K562 (cell line): ENCODE measurements at regions not wholly inside any gene's neighbourhood (a gene's known extent, or its start where the extent isn't known, plus 50 kb on each side); places are given as distances from the start of the nearest gene placed in this dataset.

Experiments
- ATAC-seq: fragments of 200-7000 bp; cut with Tn5 transposase; 3 replicates; pipeline ENCODE4 v1.9.1; 2020; ENCODE audit warnings: moderate library complexity
- BruUV-seq: library from RNA; stranded (reverse); fragments of 400-500 nt; replicated peaks from 2 replicates; lab custom pipeline; 2021; lab: Mats Ljungman, UMichigan
- CTCF ChIA-PET: fragments of 300-600 bp; formaldehyde crosslinking; extraction: SDS; loops from one replicate; lab custom pipeline; 2021; ENCODE audit warnings: low intra/inter-chr PET ratio; lab: Yijun Ruan, JAX
- POLR2A ChIA-PET: fragments of 300-600, 350-650 bp; sonication (Branson Sonifier 250); formaldehyde crosslinking; extraction: SDS; loops from one replicate; lab custom pipeline; 2021; ENCODE audit warnings: antibody characterized with exemption, inconsistent platforms; lab: Yijun Ruan, JAX
- DNase-seq, 4 experiments: peaks; one replicate each; pipeline versions ENCODE4 v3.0.0 to v3.0.0-alpha.2; 2011 to 2018; ENCODE audit warnings: low spot score in 3 of 4, mixed read lengths in 3 of 4; ENCODE audit errors: extremely low read depth in 1 of 4
- FAIRE-seq: peaks from 2 replicates; lab custom pipeline; 2011; peaks lifted over from hg19 to GRCh38; lab: Jason Lieb, UNC
- H2AFZ ChIP-seq: 2 replicates; pipeline ENCODE4 v1.6.0; 2011; ENCODE audit warnings: low read depth, low read length, control low read depth, inconsistent platforms
- H3K27ac ChIP-seq: fragments of 200-600 bp; 3 replicates; pipeline ENCODE4 v1.8.0; 2011; ENCODE audit warnings: low read depth, mild to moderate bottlenecking, control low read depth, inconsistent platforms, low read length, moderate library complexity, mixed read lengths; ENCODE audit errors: extremely low read depth
- H3K27me3 ChIP-seq, 2 experiments: fragments of 300-600 bp in 1 of 2; 2 replicates in 1 of 2; 3 replicates in 1 of 2; pipeline versions ENCODE4 v1.6.0 to v1.8.0; 2011; ENCODE audit warnings: inconsistent platforms in 2 of 2, low read length in 2 of 2, mild to moderate bottlenecking in 1 of 2, mixed read lengths in 1 of 2, moderate library complexity in 1 of 2; ENCODE audit not compliant: control insufficient read depth in 2 of 2, insufficient read depth in 2 of 2
- H3K36me3 ChIP-seq: fragments of 300-600 bp; 3 replicates; pipeline ENCODE4 v1.8.0; 2011; ENCODE audit warnings: mild to moderate bottlenecking, low read length, inconsistent platforms; ENCODE audit not compliant: control insufficient read depth, insufficient read depth
- H3K4me1 ChIP-seq, 2 experiments: fragments of 200-600 bp in 1 of 2; replicated peaks in 1 of 2; 2 replicates in 1 of 2; 3 replicates in 1 of 2; pipeline versions ENCODE4 v1.5.1 to v1.8.0; 2011; ENCODE audit warnings: inconsistent platforms in 2 of 2, low read length in 2 of 2, mild to moderate bottlenecking in 1 of 2, mixed read lengths in 1 of 2, moderate library complexity in 1 of 2; ENCODE audit not compliant: control insufficient read depth in 2 of 2, insufficient read depth in 2 of 2
- H3K4me2 ChIP-seq: 2 replicates; pipeline ENCODE4 v1.6.1; 2011; ENCODE audit warnings: low read length, control low read depth, inconsistent platforms, mixed read lengths; ENCODE audit not compliant: insufficient read depth
- H3K4me3 ChIP-seq: fragments of 200-600 bp; sonication (generic), shearing (Covaris generic); 2 replicates; pipeline ENCODE4 v1.5.1; 2016; ENCODE audit warnings: control low read depth, inconsistent platforms
- H3K79me2 ChIP-seq: fragments of 200-600 bp; 3 replicates; pipeline ENCODE4 v1.8.0; 2011; ENCODE audit warnings: low read length, inconsistent platforms; ENCODE audit not compliant: control insufficient read depth, insufficient read depth
- H3K9ac ChIP-seq, 2 experiments: 2 replicates each; pipeline versions ENCODE4 v1.6.0 to v1.6.1; 2011; ENCODE audit warnings: low read depth in 2 of 2, low read length in 2 of 2, control low read depth in 1 of 2, inconsistent platforms in 1 of 2, mild to moderate bottlenecking in 1 of 2, mixed read lengths in 1 of 2; ENCODE audit not compliant: insufficient read depth in 1 of 2
- H3K9me1 ChIP-seq: one replicate; pipeline ENCODE4 v1.6.0; 2011; ENCODE audit warnings: inconsistent platforms, mild to moderate bottlenecking, low read length, moderate library complexity; ENCODE audit not compliant: control insufficient read depth, insufficient read depth
- H3K9me3 ChIP-seq: replicated peaks from 2 replicates; pipeline ENCODE4 v1.5.1; 2011; ENCODE audit warnings: low read depth, low read length, inconsistent platforms; ENCODE audit not compliant: control insufficient read depth, insufficient read depth
- H4K20me1 ChIP-seq: replicated peaks from 2 replicates; pipeline ENCODE4 v1.6.1; 2011; ENCODE audit warnings: low read length, inconsistent platforms, mixed read lengths; ENCODE audit not compliant: control insufficient read depth, insufficient read depth
- BCOR ChIP-seq: fragments of 450-650 bp; IDR thresholded peaks from 2 replicates; pipeline ENCODE4 v1.6.1; 2016
- C11orf30 ChIP-seq: fragments of 450-650 bp; IDR thresholded peaks from 2 replicates; pipeline ENCODE4 v1.6.1; 2016; ENCODE audit warnings: low read depth, mild to moderate bottlenecking
- E2F1 ChIP-seq: sonication (generic); formaldehyde crosslinking; IDR thresholded peaks from 2 replicates; pipeline ENCODE4 v1.8.1; 2023; ENCODE audit warnings: mild to moderate bottlenecking, missing genetic modification reagents, moderate library complexity
- E2F6 ChIP-seq, 2 experiments: IDR thresholded peaks; 2 replicates each; pipeline ENCODE4 v1.6.1; 2011; ENCODE audit warnings: borderline replicate concordance in 1 of 2, control low read depth in 1 of 2, low read depth in 1 of 2, low read length in 1 of 2, mild to moderate bottlenecking in 1 of 2, mixed read lengths in 1 of 2, moderate library complexity in 1 of 2; ENCODE audit not compliant: insufficient read depth in 1 of 2, insufficient read length in 1 of 2, poor library complexity in 1 of 2, severe bottlenecking in 1 of 2; ENCODE audit errors: extremely low read depth in 1 of 2
- EGR1 ChIP-seq: fragments of 450-650 bp; conservative IDR thresholded peaks from 2 replicates; pipeline ENCODE4 v1.6.1; 2017; ENCODE audit warnings: mild to moderate bottlenecking
- ETV5 ChIP-seq: sonication (generic); formaldehyde crosslinking; IDR thresholded peaks from 2 replicates; pipeline ENCODE4 v1.4.0; 2020; ENCODE audit warnings: low read depth, mild to moderate bottlenecking, missing genetic modification reagents
- FUS ChIP-seq: fragments of 200-400 bp; formaldehyde crosslinking; optimal IDR thresholded peaks from 2 replicates; pipeline ENCODE3; 2017; ENCODE audit warnings: low read depth, low read length
- HDGF ChIP-seq: fragments of 450-650 bp; IDR thresholded peaks from 2 replicates; pipeline ENCODE4 v1.6.1; 2016
- MEIS2 ChIP-seq: fragments of 450-650 bp; IDR thresholded peaks from 2 replicates; pipeline ENCODE4 v1.6.1; 2014; ENCODE audit warnings: mild to moderate bottlenecking; ENCODE audit not compliant: partially characterized antibody
- MTA3 ChIP-seq: fragments of 450-650 bp; formaldehyde crosslinking; IDR thresholded peaks from 2 replicates; pipeline ENCODE4 v1.6.1; 2017; ENCODE audit warnings: mild to moderate bottlenecking, borderline replicate concordance
- PHF21A ChIP-seq: fragments of 450-650 bp; IDR thresholded peaks from 2 replicates; pipeline ENCODE4 v1.6.1; 2017; ENCODE audit warnings: low read depth, borderline replicate concordance
- PYGO2 ChIP-seq: fragments of 450-650 bp; IDR thresholded peaks from 2 replicates; pipeline ENCODE4 v1.6.1; 2016; ENCODE audit warnings: mild to moderate bottlenecking, missing genetic modification characterization, moderate library complexity, missing compliant biosample characterization
- TRIM28 ChIP-seq: fragments of 450-650 bp; IDR thresholded peaks from 2 replicates; pipeline ENCODE4 v1.6.1; 2017
- YY1 ChIP-seq, 3 experiments: IDR thresholded peaks; 2 replicates each; pipeline ENCODE4 v1.6.1; 2011; ENCODE audit warnings: low read length in 2 of 3, mild to moderate bottlenecking in 2 of 3, moderate library complexity in 2 of 3, borderline replicate concordance in 1 of 3, control low read depth in 1 of 3, low read depth in 1 of 3; ENCODE audit not compliant: insufficient read depth in 3 of 3, insufficient replicate concordance in 2 of 3, control insufficient read depth in 1 of 3, insufficient read length in 1 of 3; ENCODE audit errors: extremely low read depth in 1 of 3
- ZSCAN32 ChIP-seq: fragments of 450-650 bp; formaldehyde crosslinking; IDR thresholded peaks from 2 replicates; pipeline ENCODE4 v1.4.0; 2020; ENCODE audit warnings: mild to moderate bottlenecking, moderate library complexity
- whole genome bisulfite sequencing: fragments of 100-300 bp; shearing (Covaris generic); methylation state at CpG from one replicate; pipeline ENCODE4 v1.1.6; 2016; ENCODE audit warnings: low coverage, mixed read lengths; ENCODE audit not compliant: insufficient coverage; ENCODE audit errors: missing lambda C conversion rate; 5-methylcytosine and 5-hydroxymethylcytosine counted together
- in situ Hi-C: fragments of 300-500 bp; cut with MboI; formaldehyde crosslinking; loops from 4 replicates; pipeline ENCODE4 v1.15.0; 2018; ENCODE audit warnings: inconsistent platforms, mixed read lengths
- intact Hi-C: fragments of 100-400 bp; cut with micrococcal nuclease; formaldehyde crosslinking; loops from 2 replicates; pipeline ENCODE4 v1.14.2; 2022
- TF ChIP-seq, protein P1 (sequence below), 2 experiments: fragments of 450-650 bp in 1 of 2; sonication (generic) in 1 of 2; formaldehyde crosslinking; conservative IDR thresholded peaks; 2 replicates each; pipeline versions ENCODE4 v1.4.0 to v1.8.1; 2020 to 2022; ENCODE audit warnings: mild to moderate bottlenecking in 1 of 2, missing genetic modification reagents in 1 of 2
- TF ChIP-seq, protein P2 (sequence below): fragments of 450-650 bp; IDR thresholded peaks from 2 replicates; pipeline ENCODE4 v1.6.1; 2016

- no peak for TF ChIP-seq TRIM28
These were observed 64.8 kb upstream of the SEC61G start (continued) for GRCh38 chr7:54823776-54824175.

DNA sequence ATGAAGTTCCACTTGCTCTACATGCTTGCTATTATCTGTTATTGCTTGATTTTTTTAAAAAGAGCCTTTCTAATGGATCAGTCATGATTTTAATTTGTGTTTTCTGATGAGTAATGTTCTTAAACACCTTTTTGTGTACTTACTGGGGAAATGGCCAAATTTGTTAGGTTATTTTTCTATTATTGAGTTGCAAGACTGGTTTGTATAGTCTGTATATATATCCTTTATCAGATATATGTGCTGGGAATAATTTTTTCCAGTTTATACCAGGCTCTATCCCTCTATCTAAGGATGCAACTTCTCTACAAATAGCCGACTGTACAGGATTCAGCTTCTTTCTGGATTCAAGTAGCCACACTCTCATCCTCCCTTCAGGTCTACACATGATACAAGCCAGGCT, 65.6 kb upstream of the SEC61G start:
- ChIA-PET CTCF (no interaction called here), POLR2A (interaction anchor here (0.5 kb wide), 1 partner anchor 420 kb away, joined by 3 read pairs; no protein-coding TSS in a partner anchor)
- no peaks in the 10 kb centered on the region for H3K4me1 ChIP-seq
- H3K9ac ChIP-seq, result no peak overlapping the region
- BruUV-seq, result no TSS peak
- H2AFZ ChIP-seq, result no peak overlapping the region
- no peaks in the 10 kb centered on the region for H3K79me2 ChIP-seq
- ATAC-seq (no peak), DNase-seq (no peak), FAIRE-seq (no peak)
- no peaks in the 10 kb centered on the region for H3K9me3 ChIP-seq
- TF ChIP-seq ETV5 (CRISPR knock-in tag), result no peak
- no peak for TF ChIP-seq YY1 (IDR thresholded peaks at IDR 0.05; ENCODE audit: borderline replicate concordance in 1 of 3, control insufficient read depth in 1 of 3, extremely low read depth in 1 of 3, insufficient read depth in 3 of 3, insufficient read length in 1 of 3, insufficient replicate concordance in 2 of 3, low read depth in 1 of 3, low read length in 2 of 3)
- TF ChIP-seq E2F6 (IDR thresholded peaks at IDR 0.05; ENCODE audit: borderline replicate concordance in 1 of 2, extremely low read depth in 1 of 2, insufficient read depth in 1 of 2, insufficient read length in 1 of 2, low read depth in 1 of 2, low read length in 1 of 2, poor library complexity in 1 of 2, severe bottlenecking in 1 of 2), result no peak
- no peak for TF ChIP-seq PYGO2 (tag)
- no peak for TF ChIP-seq PHF21A
- TF ChIP-seq HDGF, result no peak
- no peak for TF ChIP-seq MTA3
- TF ChIP-seq, protein P1, sequence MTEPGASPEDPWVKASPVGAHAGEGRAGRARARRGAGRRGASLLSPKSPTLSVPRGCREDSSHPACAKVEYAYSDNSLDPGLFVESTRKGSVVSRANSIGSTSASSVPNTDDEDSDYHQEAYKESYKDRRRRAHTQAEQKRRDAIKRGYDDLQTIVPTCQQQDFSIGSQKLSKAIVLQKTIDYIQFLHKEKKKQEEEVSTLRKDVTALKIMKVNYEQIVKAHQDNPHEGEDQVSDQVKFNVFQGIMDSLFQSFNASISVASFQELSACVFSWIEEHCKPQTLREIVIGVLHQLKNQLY (CRISPR knock-in tag; conservative IDR thresholded peaks at IDR 0.05), result no peak
- TF ChIP-seq E2F1 (CRISPR knock-in tag), result no peak
- TF ChIP-seq, protein P2, sequence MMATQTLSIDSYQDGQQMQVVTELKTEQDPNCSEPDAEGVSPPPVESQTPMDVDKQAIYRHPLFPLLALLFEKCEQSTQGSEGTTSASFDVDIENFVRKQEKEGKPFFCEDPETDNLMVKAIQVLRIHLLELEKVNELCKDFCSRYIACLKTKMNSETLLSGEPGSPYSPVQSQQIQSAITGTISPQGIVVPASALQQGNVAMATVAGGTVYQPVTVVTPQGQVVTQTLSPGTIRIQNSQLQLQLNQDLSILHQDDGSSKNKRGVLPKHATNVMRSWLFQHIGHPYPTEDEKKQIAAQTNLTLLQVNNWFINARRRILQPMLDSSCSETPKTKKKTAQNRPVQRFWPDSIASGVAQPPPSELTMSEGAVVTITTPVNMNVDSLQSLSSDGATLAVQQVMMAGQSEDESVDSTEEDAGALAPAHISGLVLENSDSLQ, result no peak
- TF ChIP-seq EGR1, result no peak
- TF ChIP-seq BCOR, result no peak
- no peak for TF ChIP-seq FUS
- TF ChIP-seq ZSCAN32 (CRISPR knock-in tag), result no peak
- no peak for TF ChIP-seq MEIS2
- no peak for TF ChIP-seq C11orf30
- no peaks in the 10 kb centered on the region for H3K27me3 ChIP-seq
- H4K20me1 ChIP-seq, result no peaks in the 10 kb centered on the region
- in situ Hi-C loops (no loop called here), intact Hi-C loops (no loop called here)
- no peak overlapping the region for H3K4me3 ChIP-seq
- H3K9me1 ChIP-seq, result no peaks in the 10 kb centered on the region
- H3K27ac ChIP-seq, result no peak overlapping the region
- WGBS, result 0% methylated on average over 1 of the region's 1 CpG
- no peak overlapping the region for H3K4me2 ChIP-seq
- no peaks in the 10 kb centered on the region for H3K36me3 ChIP-seq
